Keratinocyte (primary cell): ENCODE measurements at regions not wholly inside any gene's neighbourhood (a gene's known extent, or its start where the extent isn't known, plus 50 kb on each side); places are given as distances from the start of the nearest gene placed in this dataset.

Experiments used
- DNase-seq: peaks from one replicate; pipeline ENCODE4 v3.0.0-alpha.2; 2011; ENCODE audit warnings: low read depth, missing footprints, low spot score
- FAIRE-seq: peaks from 2 replicates; lab custom pipeline; 2011; peaks lifted over from hg19 to GRCh38; lab: Jason Lieb, UNC
- H2AFZ ChIP-seq: 2 replicates; pipeline ENCODE4 v1.6.0; 2012; ENCODE audit warnings: low read length, control low read depth, inconsistent platforms; ENCODE audit not compliant: control insufficient read depth
- H3K27ac ChIP-seq: 2 replicates; pipeline ENCODE4 v1.5.1; 2011; ENCODE audit warnings: low read length; ENCODE audit not compliant: control insufficient read depth, insufficient read depth
- H3K27me3 ChIP-seq: 3 replicates; pipeline ENCODE4 v1.6.0; 2011; ENCODE audit warnings: low read length; ENCODE audit not compliant: control insufficient read depth, insufficient read depth; ENCODE audit errors: extremely low read depth
- H3K36me3 ChIP-seq, 2 experiments: 2 replicates in 1 of 2; 3 replicates in 1 of 2; pipeline ENCODE4 v1.5.1; 2011; ENCODE audit warnings: low read length in 2 of 2, mild to moderate bottlenecking in 1 of 2; ENCODE audit not compliant: control insufficient read depth in 2 of 2, insufficient read depth in 2 of 2; ENCODE audit errors: extremely low read depth in 1 of 2
- H3K4me1 ChIP-seq: 3 replicates; pipeline ENCODE4 v1.5.1; 2011; ENCODE audit warnings: low read length; ENCODE audit not compliant: control insufficient read depth, insufficient read depth; ENCODE audit errors: extremely low read depth
- H3K4me2 ChIP-seq: 3 replicates; pipeline ENCODE4 v1.6.0; 2011; ENCODE audit warnings: low read depth, low read length; ENCODE audit not compliant: control insufficient read depth, insufficient read depth; ENCODE audit errors: extremely low read depth
- H3K4me3 ChIP-seq, 3 experiments: fragments of 200-600 bp in 1 of 3; sonication (generic) in 1 of 3; 2 replicates in 2 of 3; 3 replicates in 1 of 3; pipeline ENCODE4 v1.5.1; 2011 to 2016; ENCODE audit warnings: low read length in 3 of 3, mild to moderate bottlenecking in 3 of 3, control low read depth in 2 of 3, inconsistent platforms in 1 of 3, low read depth in 1 of 3, mixed read lengths in 1 of 3, mixed run types in 1 of 3, moderate library complexity in 1 of 3; ENCODE audit not compliant: control insufficient read depth in 2 of 3, insufficient read depth in 2 of 3; ENCODE audit errors: extremely low read depth in 1 of 3
- H3K79me2 ChIP-seq: 2 replicates; pipeline ENCODE4 v1.6.0; 2012; ENCODE audit warnings: low read length; ENCODE audit not compliant: control insufficient read depth, insufficient read depth
- H3K9ac ChIP-seq: 3 replicates; pipeline ENCODE4 v1.6.0; 2011; ENCODE audit warnings: low read length; ENCODE audit not compliant: control insufficient read depth, insufficient read depth; ENCODE audit errors: extremely low read depth
- H3K9me1 ChIP-seq: 3 replicates; pipeline ENCODE4 v1.6.0; 2011; ENCODE audit warnings: low read length; ENCODE audit not compliant: control insufficient read depth, insufficient read depth; ENCODE audit errors: extremely low read depth
- H3K9me3 ChIP-seq: 2 replicates; pipeline ENCODE4 v1.5.1; 2012; ENCODE audit warnings: low read depth, low read length; ENCODE audit not compliant: control insufficient read depth
- H4K20me1 ChIP-seq: 3 replicates; pipeline ENCODE4 v1.6.0; 2011; ENCODE audit warnings: low read length; ENCODE audit not compliant: control insufficient read depth, insufficient read depth; ENCODE audit errors: extremely low read depth
- EZH2 ChIP-seq: IDR thresholded peaks from one replicate; pipeline ENCODE4 v1.6.1; 2012; ENCODE audit warnings: inconsistent platforms, mild to moderate bottlenecking, low read length, moderate library complexity
- dilution Hi-C: fragments of 300-500 bp; cut with MboI; formaldehyde crosslinking; loops from one replicate; pipeline ENCODE4 v1.7.0; 2020; ENCODE audit warnings: low sequenced_read_pairs; ENCODE audit not compliant: extremely low pct_ligation_motif_present
- TF ChIP-seq, protein P1 (sequence below), 3 experiments: IDR thresholded peaks in 1 of 3; conservative IDR thresholded peaks in 1 of 3; optimal IDR thresholded peaks in 1 of 3; 2 replicates in 2 of 3; 3 replicates in 1 of 3; pipeline versions ENCODE3 to v1.5.1; 2011; ENCODE audit warnings: low read length in 3 of 3, mild to moderate bottlenecking in 3 of 3, moderate library complexity in 2 of 3, control low read depth in 1 of 3, inconsistent platforms in 1 of 3; ENCODE audit not compliant: insufficient read depth in 2 of 3; ENCODE audit errors: extremely low read depth in 1 of 3

DNA sequence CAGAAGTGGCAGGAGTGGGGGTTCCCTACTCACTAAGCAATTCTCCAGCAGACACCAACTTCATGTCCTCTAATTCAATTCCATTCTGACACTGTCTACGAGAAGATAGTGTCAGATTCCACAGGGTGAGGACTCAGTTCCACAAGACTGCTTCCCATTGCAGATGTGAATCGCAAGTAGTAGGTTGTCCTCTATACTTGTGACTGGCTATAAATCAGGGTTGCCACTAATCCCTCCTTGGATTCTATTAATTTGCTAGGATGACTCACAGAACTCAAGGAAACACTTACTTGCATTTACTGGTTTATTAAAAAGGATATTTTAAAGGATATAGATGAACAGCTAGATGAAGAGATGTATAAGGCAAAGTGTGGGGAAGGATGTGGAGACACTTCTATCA is 184.1 kb upstream of the ACVR2A start:
- no peak for FAIRE-seq

DNA sequence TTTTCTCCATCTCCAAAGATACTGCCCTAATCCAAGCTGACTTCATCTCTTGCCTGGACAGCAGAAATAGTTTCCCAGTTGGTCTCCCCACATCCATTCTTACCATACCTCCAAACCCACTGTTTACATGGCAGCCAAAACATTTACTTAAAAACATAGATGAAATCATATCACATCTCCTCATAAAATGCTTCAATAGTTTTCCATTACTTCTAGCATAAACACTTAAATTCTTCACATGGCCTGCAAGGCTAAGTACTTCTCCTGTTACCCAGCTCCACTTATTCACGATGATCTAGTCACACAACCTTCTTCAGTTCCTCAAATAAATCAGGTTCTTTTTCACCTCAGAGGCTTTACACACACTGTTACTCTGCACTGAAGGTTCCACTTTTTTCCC is 185.8 kb upstream of the ACVR2A start:
- H3K9ac ChIP-seq: no peak overlapping the region
- no peaks in the 10 kb centered on the region for H3K27me3 ChIP-seq
- H3K4me1 ChIP-seq: no peaks in the 10 kb centered on the region
- no peak for TF ChIP-seq EZH2
- TF ChIP-seq, protein P1, sequence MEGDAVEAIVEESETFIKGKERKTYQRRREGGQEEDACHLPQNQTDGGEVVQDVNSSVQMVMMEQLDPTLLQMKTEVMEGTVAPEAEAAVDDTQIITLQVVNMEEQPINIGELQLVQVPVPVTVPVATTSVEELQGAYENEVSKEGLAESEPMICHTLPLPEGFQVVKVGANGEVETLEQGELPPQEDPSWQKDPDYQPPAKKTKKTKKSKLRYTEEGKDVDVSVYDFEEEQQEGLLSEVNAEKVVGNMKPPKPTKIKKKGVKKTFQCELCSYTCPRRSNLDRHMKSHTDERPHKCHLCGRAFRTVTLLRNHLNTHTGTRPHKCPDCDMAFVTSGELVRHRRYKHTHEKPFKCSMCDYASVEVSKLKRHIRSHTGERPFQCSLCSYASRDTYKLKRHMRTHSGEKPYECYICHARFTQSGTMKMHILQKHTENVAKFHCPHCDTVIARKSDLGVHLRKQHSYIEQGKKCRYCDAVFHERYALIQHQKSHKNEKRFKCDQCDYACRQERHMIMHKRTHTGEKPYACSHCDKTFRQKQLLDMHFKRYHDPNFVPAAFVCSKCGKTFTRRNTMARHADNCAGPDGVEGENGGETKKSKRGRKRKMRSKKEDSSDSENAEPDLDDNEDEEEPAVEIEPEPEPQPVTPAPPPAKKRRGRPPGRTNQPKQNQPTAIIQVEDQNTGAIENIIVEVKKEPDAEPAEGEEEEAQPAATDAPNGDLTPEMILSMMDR (optimal IDR thresholded peaks at IDR 0.05 in 1 of 3, IDR thresholded peaks at IDR 0.05 in 1 of 3, conservative IDR thresholded peaks at IDR 0.05 in 1 of 3; ENCODE audit: extremely low read depth in 1 of 3, insufficient read depth in 2 of 3, low read length in 3 of 3): no peak
- FAIRE-seq (no peak), DNase-seq (no peak)
- no peak overlapping the region for H2AFZ ChIP-seq
- H3K4me3 ChIP-seq: no peak overlapping the region
- H3K9me1 ChIP-seq: no peaks in the 10 kb centered on the region
- H3K4me2 ChIP-seq: no peak overlapping the region
- no peaks in the 10 kb centered on the region for H4K20me1 ChIP-seq
- H3K9me3 ChIP-seq: no peaks in the 10 kb centered on the region
- H3K36me3 ChIP-seq: no peaks in the 10 kb centered on the region
- no peaks in the 10 kb centered on the region for H3K79me2 ChIP-seq
- H3K27ac ChIP-seq: no peak overlapping the region
- dilution Hi-C loops: no loop called here

More for the DNA sequence above, 184.1 kb upstream of the ACVR2A start:
- Histone ChIP-seq H3K4me2 (no peak overlapping the region), H3K27ac (no peak overlapping the region), H3K9me1 (no peaks in the 10 kb centered on the region), H2AFZ (no peak overlapping the region), H3K36me3 (no peaks in the 10 kb centered on the region), H3K9me3 (no peaks in the 10 kb centered on the region), H3K4me3 (no peak overlapping the region), H4K20me1 (no peaks in the 10 kb centered on the region), H3K9ac (no peak overlapping the region), H3K79me2 (no peaks in the 10 kb centered on the region), H3K4me1 (peaks cover 7% of the 10 kb centered on the region), H3K27me3 (no peaks in the 10 kb centered on the region)
- dilution Hi-C loops: no loop called here
- DNase-seq: no peak
- TF ChIP-seq, protein P1 (optimal IDR thresholded peaks at IDR 0.05 in 1 of 3, IDR thresholded peaks at IDR 0.05 in 1 of 3, conservative IDR thresholded peaks at IDR 0.05 in 1 of 3; ENCODE audit: extremely low read depth in 1 of 3, insufficient read depth in 2 of 3, low read length in 3 of 3): no peak
- no peak for TF ChIP-seq EZH2
